PC-3 (cell line): ENCODE measurements at regions not wholly inside any gene's neighbourhood (a gene's known extent, or its start where the extent isn't known, plus 50 kb on each side); places are given as distances from the start of the nearest gene placed in this dataset.

ENCODE experiments used
- EZH2 ChIP-seq: fragments of 300-600 bp; sonication (generic); IDR thresholded peaks from one replicate; pipeline ENCODE4 v1.6.1; 2017; ENCODE audit warnings: antibody characterized with exemption, mild to moderate bottlenecking, low read length; ENCODE audit not compliant: unreplicated experiment
- EZH2phosphoT487 ChIP-seq: fragments of 300-600 bp; sonication (generic); IDR thresholded peaks from 2 replicates; pipeline ENCODE4 v1.6.1; 2018; ENCODE audit warnings: mild to moderate bottlenecking, antibody characterized with exemption, low read length, borderline replicate concordance
- TF ChIP-seq, protein P1 (sequence below): fragments of 300-600 bp; sonication (generic); conservative IDR thresholded peaks from 2 replicates; pipeline ENCODE4 v1.5.1; 2017; ENCODE audit warnings: antibody characterized with exemption, low read depth, mild to moderate bottlenecking, low read length

DNA sequence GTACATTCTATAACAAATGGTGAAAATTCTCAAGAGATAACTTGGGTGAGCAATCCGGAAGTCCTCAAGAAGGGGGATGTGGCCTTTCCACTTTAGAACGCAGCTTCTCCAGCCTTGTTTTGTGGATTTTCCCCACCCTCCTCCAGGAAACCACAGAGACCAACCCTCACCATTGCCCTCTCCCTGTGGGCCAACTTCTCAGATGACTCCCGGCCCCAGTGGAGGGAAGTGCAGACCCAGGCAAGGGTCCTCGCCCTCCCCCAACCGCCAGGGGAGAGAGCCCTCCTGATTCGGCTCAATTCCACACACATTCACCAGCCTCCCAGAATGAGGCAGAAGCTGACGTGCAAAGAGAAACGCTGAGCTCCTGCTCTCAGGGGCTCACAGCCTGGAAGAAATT is 277.2 kb downstream of the EIPR1 start:
- TF ChIP-seq, protein P1, sequence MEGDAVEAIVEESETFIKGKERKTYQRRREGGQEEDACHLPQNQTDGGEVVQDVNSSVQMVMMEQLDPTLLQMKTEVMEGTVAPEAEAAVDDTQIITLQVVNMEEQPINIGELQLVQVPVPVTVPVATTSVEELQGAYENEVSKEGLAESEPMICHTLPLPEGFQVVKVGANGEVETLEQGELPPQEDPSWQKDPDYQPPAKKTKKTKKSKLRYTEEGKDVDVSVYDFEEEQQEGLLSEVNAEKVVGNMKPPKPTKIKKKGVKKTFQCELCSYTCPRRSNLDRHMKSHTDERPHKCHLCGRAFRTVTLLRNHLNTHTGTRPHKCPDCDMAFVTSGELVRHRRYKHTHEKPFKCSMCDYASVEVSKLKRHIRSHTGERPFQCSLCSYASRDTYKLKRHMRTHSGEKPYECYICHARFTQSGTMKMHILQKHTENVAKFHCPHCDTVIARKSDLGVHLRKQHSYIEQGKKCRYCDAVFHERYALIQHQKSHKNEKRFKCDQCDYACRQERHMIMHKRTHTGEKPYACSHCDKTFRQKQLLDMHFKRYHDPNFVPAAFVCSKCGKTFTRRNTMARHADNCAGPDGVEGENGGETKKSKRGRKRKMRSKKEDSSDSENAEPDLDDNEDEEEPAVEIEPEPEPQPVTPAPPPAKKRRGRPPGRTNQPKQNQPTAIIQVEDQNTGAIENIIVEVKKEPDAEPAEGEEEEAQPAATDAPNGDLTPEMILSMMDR = no peak
- no peak for TF ChIP-seq EZH2
- TF ChIP-seq EZH2phosphoT487 = no peak
